Glutamatergic neuron (in vitro differentiated cells): ENCODE measurements at regions not wholly inside any gene's neighbourhood (a gene's known extent, or its start where the extent isn't known, plus 50 kb on each side); places are given as distances from the start of the nearest gene placed in this dataset.

Experiments used
- DNase-seq: peaks from one replicate; pipeline ENCODE4 v3.0.0; 2022
- H3K27ac Mint-ChIP-seq: one replicate; pipeline ENCODE4 v1.8.0; 2020; ENCODE audit warnings: mild to moderate bottlenecking, mixed read lengths, inconsistent platforms; ENCODE audit not compliant: unreplicated experiment
- H3K27me3 Mint-ChIP-seq: one replicate; pipeline ENCODE4 v1.8.0; 2020; ENCODE audit warnings: mild to moderate bottlenecking, moderate library complexity, mixed read lengths, inconsistent platforms; ENCODE audit not compliant: unreplicated experiment
- H3K36me3 Mint-ChIP-seq: one replicate; pipeline ENCODE4 v1.8.0; 2020; ENCODE audit warnings: mild to moderate bottlenecking, mixed read lengths, inconsistent platforms; ENCODE audit not compliant: unreplicated experiment
- H3K4me1 Mint-ChIP-seq: one replicate; pipeline ENCODE4 v1.8.0; 2020; ENCODE audit warnings: mild to moderate bottlenecking, low read depth, mixed read lengths, inconsistent platforms; ENCODE audit not compliant: unreplicated experiment
- H3K4me3 Mint-ChIP-seq: one replicate; pipeline ENCODE4 v1.8.0; 2020; ENCODE audit warnings: mild to moderate bottlenecking, mixed read lengths, inconsistent platforms; ENCODE audit not compliant: unreplicated experiment
- H3K9me3 Mint-ChIP-seq: one replicate; pipeline ENCODE4 v1.8.0; 2020; ENCODE audit warnings: mild to moderate bottlenecking, moderate library complexity, mixed read lengths, inconsistent platforms; ENCODE audit not compliant: unreplicated experiment
- TF ChIP-seq, protein P1 (sequence below): fragments of 200-600 bp; sonication (generic); IDR thresholded peaks from one replicate; pipeline ENCODE4 v1.5.0; 2021; ENCODE audit not compliant: partially characterized antibody, unreplicated experiment

DNA sequence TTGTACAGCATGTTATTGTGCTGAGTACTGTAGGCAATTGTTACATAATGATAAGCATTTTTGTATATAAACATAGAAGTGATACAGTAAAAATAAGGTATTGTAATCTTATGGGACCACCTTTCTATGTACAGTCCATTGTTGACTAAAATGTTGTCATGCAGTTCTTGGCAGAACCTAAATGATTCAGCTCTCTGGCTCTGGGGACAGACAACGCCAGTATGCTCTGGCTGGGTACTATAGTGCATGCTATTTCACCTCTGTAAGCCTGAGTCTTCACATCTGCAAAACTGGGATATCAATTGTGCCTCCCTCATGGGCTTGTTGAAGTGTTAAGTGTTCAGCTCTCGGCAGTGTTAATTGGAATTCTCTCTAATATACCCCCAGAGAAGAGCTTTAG lies 674.3 kb downstream of the INHBA start:
- peaks cover 1% of the 10 kb centered on the region for H3K9me3 Mint-ChIP-seq

DNA sequence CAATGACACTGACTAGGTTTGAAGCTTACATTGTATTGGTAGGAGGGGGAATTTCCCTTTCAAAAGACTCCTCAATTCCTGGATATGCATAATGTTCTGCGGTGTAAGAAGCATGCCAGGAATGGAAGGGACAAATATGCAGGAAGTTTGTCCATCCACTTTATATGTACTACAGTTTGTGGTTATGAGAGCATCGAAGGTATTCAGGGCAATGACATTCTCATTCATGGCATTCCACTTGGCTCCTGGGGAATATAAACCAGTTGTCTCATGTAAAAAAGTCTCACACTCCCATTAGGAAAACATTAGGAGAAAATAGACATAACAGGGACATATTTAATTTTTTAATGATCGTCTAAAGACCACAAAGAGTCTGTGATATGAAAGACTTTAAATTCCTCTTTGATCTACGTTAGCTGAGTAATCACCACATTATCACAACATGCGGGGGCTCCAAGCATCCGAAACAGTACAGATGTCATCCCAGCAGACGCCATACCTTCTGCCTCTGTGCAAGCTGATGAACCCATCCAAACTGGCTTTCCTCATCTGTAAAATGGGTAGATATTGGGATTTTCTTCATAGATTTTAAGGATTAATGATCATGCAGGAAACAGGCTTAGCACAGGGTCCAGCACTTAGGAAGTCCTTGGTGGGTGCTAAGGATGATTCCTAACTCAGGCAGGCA lies 675.3 kb downstream of the INHBA start:
- Mint-ChIP-seq H3K36me3 (no peaks in the 10 kb centered on the region), H3K4me3 (no peak overlapping the region), H3K4me1 (no peaks in the 10 kb centered on the region), H3K27me3 (no peaks in the 10 kb centered on the region), H3K9me3 (peaks cover 1% of the 10 kb centered on the region), H3K27ac (no peak overlapping the region)
- no peak for DNase-seq
- TF ChIP-seq, protein P1, sequence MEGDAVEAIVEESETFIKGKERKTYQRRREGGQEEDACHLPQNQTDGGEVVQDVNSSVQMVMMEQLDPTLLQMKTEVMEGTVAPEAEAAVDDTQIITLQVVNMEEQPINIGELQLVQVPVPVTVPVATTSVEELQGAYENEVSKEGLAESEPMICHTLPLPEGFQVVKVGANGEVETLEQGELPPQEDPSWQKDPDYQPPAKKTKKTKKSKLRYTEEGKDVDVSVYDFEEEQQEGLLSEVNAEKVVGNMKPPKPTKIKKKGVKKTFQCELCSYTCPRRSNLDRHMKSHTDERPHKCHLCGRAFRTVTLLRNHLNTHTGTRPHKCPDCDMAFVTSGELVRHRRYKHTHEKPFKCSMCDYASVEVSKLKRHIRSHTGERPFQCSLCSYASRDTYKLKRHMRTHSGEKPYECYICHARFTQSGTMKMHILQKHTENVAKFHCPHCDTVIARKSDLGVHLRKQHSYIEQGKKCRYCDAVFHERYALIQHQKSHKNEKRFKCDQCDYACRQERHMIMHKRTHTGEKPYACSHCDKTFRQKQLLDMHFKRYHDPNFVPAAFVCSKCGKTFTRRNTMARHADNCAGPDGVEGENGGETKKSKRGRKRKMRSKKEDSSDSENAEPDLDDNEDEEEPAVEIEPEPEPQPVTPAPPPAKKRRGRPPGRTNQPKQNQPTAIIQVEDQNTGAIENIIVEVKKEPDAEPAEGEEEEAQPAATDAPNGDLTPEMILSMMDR: no peak

More for the DNA sequence above, 674.3 kb downstream of the INHBA start:
- Mint-ChIP-seq H3K4me1 (no peaks in the 10 kb centered on the region), H3K4me3 (no peak overlapping the region), H3K27ac (no peak overlapping the region), H3K36me3 (no peaks in the 10 kb centered on the region), H3K27me3 (no peaks in the 10 kb centered on the region)
- no peak for DNase-seq
- TF ChIP-seq, protein P1: no peak

DNA sequence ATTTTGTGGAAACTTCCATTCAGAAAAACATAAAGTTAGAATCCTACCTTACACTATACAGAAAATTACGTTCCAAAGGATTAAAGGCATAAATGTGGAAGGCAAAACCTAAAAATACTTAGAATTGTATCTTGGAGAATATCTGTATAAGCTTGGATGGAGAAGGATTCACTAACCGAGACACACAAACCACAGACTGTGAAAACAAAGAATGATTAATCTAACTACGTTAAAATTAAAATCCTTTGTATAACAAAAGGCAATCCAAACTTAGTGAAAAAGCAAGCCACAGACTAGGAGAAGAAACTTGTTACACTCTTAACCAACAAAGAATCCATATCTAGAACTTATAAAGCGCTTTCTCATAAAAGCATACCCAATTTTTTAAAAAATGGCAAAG lies 678.8 kb downstream of the INHBA start:
- Mint-ChIP-seq H3K36me3 (no peaks in the 10 kb centered on the region), H3K27me3 (no peaks in the 10 kb centered on the region), H3K4me3 (no peak overlapping the region), H3K27ac (no peak overlapping the region), H3K4me1 (no peaks in the 10 kb centered on the region), H3K9me3 (no peaks in the 10 kb centered on the region)
- no peak for DNase-seq
- TF ChIP-seq, protein P1: no peak

DNA sequence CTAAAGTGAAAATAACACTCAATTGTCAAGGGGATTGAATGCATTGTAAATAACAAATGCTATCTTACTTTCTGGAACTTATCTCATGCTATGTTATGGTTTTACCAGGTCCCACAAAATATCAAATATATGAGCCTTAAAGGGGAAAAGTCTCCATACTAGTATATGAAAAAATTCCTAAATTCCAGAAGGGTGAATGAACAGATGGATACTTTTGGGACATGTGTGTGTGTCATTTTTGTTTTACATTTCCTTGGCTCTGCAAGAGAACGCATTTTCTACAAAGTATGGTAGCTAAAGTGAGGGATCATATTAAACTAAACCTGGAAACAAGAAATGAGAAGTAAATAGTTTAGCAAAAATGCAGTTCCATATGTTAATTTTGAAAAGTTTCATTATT lies 682.8 kb downstream of the INHBA start:
- no peak overlapping the region for H3K4me3 Mint-ChIP-seq
- DNase-seq: no peak
- H3K27ac Mint-ChIP-seq: no peak overlapping the region
- no peaks in the 10 kb centered on the region for H3K36me3 Mint-ChIP-seq
- no peaks in the 10 kb centered on the region for H3K27me3 Mint-ChIP-seq
- TF ChIP-seq, protein P1: no peak
- H3K9me3 Mint-ChIP-seq: no peaks in the 10 kb centered on the region
- no peaks in the 10 kb centered on the region for H3K4me1 Mint-ChIP-seq

DNA sequence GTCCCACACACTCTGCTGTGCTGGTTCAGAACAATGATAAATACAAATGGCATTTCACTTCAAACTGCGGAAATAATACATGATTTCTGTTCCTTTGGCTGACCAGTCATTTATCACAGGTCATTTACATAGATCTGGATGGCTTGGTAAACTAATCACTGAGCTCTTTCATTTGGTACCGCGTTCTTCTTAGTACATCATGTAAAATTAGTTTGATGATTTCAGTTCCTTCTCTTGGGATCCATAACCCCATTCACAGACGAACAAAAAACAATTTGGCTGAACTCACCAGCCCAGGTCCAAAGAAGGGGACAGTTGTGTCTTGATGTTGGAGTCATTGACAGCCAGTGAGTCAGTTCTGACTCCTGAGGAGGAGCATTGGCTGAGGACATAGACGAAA lies 689.8 kb downstream of the INHBA start:
- TF ChIP-seq, protein P1: no peak
- no peaks in the 10 kb centered on the region for H3K36me3 Mint-ChIP-seq
- H3K27ac Mint-ChIP-seq: no peak overlapping the region
- no peak for DNase-seq
- H3K27me3 Mint-ChIP-seq: no peaks in the 10 kb centered on the region
- no peaks in the 10 kb centered on the region for H3K4me1 Mint-ChIP-seq
- H3K9me3 Mint-ChIP-seq: no peaks in the 10 kb centered on the region
- H3K4me3 Mint-ChIP-seq: no peak overlapping the region
